PFSK-1 (cell line): ENCODE measurements at regions not wholly inside any gene's neighbourhood (a gene's known extent, or its start where the extent isn't known, plus 50 kb on each side); places are given as distances from the start of the nearest gene placed in this dataset.

ENCODE experiments used
- FOXP2 ChIP-seq: optimal IDR thresholded peaks from 2 replicates; pipeline ENCODE3; 2011; ENCODE audit warnings: borderline replicate concordance, control low read depth, inconsistent platforms; ENCODE audit not compliant: insufficient read depth; ENCODE audit errors: extremely low read length, extremely low read depth
- POLR2AphosphoS5 ChIP-seq: IDR thresholded peaks from 2 replicates; pipeline ENCODE4 v1.6.1; 2012; ENCODE audit warnings: low read depth, mild to moderate bottlenecking, control low read depth, low read length, moderate library complexity
- SIN3A ChIP-seq: IDR thresholded peaks from 2 replicates; pipeline ENCODE4 v1.6.1; 2012; ENCODE audit warnings: mild to moderate bottlenecking, low read length, moderate library complexity, borderline replicate concordance; ENCODE audit not compliant: insufficient read depth
- TAF1 ChIP-seq: IDR thresholded peaks from 2 replicates; pipeline ENCODE4 v1.6.1; 2012; ENCODE audit warnings: low read length, control low read depth, borderline replicate concordance; ENCODE audit not compliant: insufficient read depth
- TF ChIP-seq, protein P1 (sequence below), 2 experiments: IDR thresholded peaks; 2 replicates each; pipeline versions ENCODE4 v1.6.1 to v1.8.0; 2011 to 2012; ENCODE audit warnings: low read depth in 2 of 2, low read length in 2 of 2, control low read depth in 1 of 2, inconsistent platforms in 1 of 2, mild to moderate bottlenecking in 1 of 2, moderate library complexity in 1 of 2; ENCODE audit not compliant: insufficient read depth in 1 of 2

DNA sequence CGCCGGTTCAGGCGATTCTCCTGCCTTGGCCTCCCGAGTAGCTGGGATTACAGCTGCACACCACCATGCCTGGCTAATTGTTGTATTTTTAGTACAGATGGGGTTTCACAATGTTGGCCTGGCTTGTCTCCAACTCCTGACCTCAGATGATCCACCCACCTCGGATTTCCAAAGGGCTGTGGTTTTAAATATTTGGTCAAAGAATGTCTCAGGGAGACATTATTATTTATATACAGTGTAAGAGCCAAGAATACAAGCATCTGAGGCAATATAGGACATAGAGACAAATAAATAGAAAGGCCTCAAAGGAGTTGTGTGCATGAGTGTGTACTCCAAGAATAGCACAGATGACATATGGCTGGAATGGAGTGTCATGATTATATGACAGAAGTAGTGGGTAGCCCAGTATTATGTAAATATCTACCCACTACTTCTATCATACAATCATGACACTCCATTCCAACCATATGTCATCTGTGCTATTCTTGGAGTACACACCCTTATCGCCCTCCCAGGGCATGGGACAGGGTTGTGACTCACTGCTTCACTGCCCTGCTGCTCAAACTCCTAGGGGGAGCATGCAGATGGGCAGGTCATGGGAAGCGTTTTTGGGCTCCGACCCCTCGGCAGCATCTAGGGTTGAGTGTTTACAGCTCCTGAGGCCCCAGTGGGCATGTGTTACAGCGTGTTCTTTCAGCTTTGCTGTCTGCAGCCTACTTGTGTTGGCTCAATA, 1649.8 kb upstream of the PCDH10 start:
- TF ChIP-seq SIN3A, result no peak
- no peak for TF ChIP-seq FOXP2
- no peak for TF ChIP-seq TAF1
- TF ChIP-seq POLR2AphosphoS5, result no peak
- TF ChIP-seq, protein P1, sequence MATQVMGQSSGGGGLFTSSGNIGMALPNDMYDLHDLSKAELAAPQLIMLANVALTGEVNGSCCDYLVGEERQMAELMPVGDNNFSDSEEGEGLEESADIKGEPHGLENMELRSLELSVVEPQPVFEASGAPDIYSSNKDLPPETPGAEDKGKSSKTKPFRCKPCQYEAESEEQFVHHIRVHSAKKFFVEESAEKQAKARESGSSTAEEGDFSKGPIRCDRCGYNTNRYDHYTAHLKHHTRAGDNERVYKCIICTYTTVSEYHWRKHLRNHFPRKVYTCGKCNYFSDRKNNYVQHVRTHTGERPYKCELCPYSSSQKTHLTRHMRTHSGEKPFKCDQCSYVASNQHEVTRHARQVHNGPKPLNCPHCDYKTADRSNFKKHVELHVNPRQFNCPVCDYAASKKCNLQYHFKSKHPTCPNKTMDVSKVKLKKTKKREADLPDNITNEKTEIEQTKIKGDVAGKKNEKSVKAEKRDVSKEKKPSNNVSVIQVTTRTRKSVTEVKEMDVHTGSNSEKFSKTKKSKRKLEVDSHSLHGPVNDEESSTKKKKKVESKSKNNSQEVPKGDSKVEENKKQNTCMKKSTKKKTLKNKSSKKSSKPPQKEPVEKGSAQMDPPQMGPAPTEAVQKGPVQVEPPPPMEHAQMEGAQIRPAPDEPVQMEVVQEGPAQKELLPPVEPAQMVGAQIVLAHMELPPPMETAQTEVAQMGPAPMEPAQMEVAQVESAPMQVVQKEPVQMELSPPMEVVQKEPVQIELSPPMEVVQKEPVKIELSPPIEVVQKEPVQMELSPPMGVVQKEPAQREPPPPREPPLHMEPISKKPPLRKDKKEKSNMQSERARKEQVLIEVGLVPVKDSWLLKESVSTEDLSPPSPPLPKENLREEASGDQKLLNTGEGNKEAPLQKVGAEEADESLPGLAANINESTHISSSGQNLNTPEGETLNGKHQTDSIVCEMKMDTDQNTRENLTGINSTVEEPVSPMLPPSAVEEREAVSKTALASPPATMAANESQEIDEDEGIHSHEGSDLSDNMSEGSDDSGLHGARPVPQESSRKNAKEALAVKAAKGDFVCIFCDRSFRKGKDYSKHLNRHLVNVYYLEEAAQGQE (IDR thresholded peaks at IDR 0.05; ENCODE audit: insufficient read depth in 1 of 2, low read depth in 2 of 2, low read length in 2 of 2), result no peak

DNA sequence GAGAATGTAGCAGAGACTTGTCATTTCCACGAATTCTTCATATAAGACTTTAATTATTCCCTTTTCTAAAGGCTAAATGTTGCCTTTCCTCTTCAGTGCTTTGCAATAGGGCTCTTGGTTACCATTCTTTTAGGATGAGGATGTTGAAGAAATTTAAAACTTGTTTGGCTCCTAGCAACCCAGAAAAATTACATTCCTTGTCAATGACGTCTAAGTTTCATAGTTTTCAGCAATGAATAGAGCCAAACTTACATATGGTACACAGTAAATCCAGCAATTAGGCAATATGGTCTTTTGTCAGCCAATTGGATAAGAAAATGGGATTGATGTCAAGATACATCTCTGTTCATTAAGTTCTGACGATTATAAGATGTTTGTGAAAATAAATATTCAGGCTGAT, 1639.6 kb upstream of the PCDH10 start:
- TF ChIP-seq TAF1 (no peak), SIN3A (no peak), POLR2AphosphoS5 (no peak), FOXP2 (no peak)
- TF ChIP-seq, protein P1 (IDR thresholded peaks at IDR 0.05; ENCODE audit: insufficient read depth in 1 of 2, low read depth in 2 of 2, low read length in 2 of 2), result no peak

DNA sequence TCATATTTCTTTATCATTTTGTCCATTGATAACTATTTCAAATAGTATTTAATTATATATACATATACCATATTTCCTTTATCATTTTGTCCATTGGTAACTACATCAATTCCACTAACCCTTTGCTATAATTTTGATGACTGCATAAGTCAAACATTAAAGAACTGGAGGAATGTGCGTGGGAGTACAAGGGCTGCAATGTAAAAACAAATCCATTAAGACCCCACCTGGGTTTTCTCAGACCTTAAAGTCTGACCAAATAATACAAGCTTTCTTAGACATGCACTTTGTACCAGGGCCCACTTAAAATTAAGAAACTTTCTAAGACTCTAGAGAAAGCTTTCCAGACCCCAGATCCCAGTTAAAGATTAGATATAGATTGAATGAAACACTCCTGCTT, 1622.4 kb upstream of the PCDH10 start:
- TF ChIP-seq FOXP2, result no peak
- TF ChIP-seq, protein P1 (IDR thresholded peaks at IDR 0.05; ENCODE audit: insufficient read depth in 1 of 2, low read depth in 2 of 2, low read length in 2 of 2), result no peak

DNA sequence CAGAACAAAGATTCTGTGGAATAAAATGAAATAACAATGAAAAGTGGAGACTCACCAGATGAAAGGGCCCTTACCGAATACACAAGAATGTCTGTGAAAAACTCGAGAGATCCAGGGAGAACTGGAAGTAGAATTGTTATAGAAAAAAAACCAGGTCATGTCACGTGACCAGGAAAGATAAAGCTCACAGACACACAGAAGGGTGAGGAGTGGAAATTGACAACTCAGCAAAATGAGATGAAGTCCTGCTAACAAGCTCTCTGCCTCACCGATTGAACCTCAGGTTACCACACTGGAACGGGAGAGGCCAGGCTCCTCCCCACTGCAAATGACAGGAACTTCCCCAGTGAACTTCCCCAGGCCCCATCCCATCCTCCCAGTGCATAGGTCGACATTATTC, 1618.0 kb upstream of the PCDH10 start:
- TF ChIP-seq TAF1 (no peak), FOXP2 (no peak), POLR2AphosphoS5 (no peak), SIN3A (no peak)
- TF ChIP-seq, protein P1 (IDR thresholded peaks at IDR 0.05; ENCODE audit: insufficient read depth in 1 of 2, low read depth in 2 of 2, low read length in 2 of 2), result no peak

DNA sequence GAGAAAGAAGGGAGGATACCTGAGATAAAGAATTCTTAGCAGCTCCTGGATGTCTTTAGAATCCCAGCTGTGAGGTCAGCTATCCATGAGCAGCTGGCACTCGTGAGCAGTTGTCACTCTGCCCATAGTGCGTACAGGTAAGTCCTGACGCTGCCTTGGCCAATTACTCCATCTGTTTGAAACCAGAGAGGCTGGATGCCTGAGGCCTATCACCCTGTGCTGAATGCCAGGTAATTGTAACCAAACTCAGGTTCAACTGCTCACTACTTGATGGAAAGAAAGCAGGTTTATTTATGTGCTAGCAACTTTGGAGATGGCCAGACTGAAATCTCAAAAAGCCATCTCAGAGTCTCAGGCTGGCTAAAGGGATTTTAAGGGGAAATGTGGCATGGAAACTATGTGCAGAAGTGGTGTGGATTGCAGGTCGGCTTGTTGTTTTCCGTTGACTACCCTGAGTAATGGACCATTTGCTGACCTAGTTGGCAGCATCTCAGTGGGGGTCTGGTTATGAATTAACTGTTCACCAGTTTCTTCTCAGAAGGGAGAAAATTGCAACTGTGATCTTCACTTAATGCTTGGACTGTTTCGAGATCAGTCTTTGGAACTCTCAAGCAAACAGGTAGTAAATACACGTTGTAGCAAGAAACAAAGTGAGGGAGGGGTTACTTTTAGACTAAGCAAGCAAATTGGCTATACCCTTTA, 1614.0 kb upstream of the PCDH10 start:
- TF ChIP-seq SIN3A, result no peak
- TF ChIP-seq TAF1, result no peak
- no peak for TF ChIP-seq FOXP2
- no peak for TF ChIP-seq POLR2AphosphoS5
- TF ChIP-seq, protein P1 (IDR thresholded peaks at IDR 0.05; ENCODE audit: insufficient read depth in 1 of 2, low read depth in 2 of 2, low read length in 2 of 2), result no peak
